BJ (cell line): ENCODE measurements at regions not wholly inside any gene's neighbourhood (a gene's known extent, or its start where the extent isn't known, plus 50 kb on each side); places are given as distances from the start of the nearest gene placed in this dataset.

Source experiments
- CTCF ChIA-PET: fragments of 350-600 bp; formaldehyde crosslinking; extraction: SDS; loops from one replicate; lab custom pipeline; 2021; ENCODE audit warnings: antibody characterized with exemption, inconsistent platforms; lab: Yijun Ruan, JAX
- POLR2A ChIA-PET: fragments of 300-600 bp; sonication (Branson Sonifier 250); formaldehyde crosslinking; extraction: SDS; loops from one replicate; lab custom pipeline; 2021; ENCODE audit warnings: antibody characterized with exemption; lab: Charles Lee
- DNase-seq: peaks from one replicate; pipeline ENCODE4 v3.0.0-alpha.2; 2011; ENCODE audit warnings: low read depth
- H3K27me3 ChIP-seq: 2 replicates; pipeline ENCODE4 v1.6.0; 2011; ENCODE audit warnings: low read length; ENCODE audit not compliant: control insufficient read depth, insufficient read depth
- H3K36me3 ChIP-seq: 2 replicates; pipeline ENCODE4 v1.5.1; 2011; ENCODE audit warnings: low read length; ENCODE audit not compliant: control insufficient read depth, insufficient read depth
- H3K4me3 ChIP-seq: 2 replicates; pipeline ENCODE4 v1.5.1; 2011; ENCODE audit warnings: low read depth, mild to moderate bottlenecking, control low read depth, low read length
- TF ChIP-seq, protein P1 (sequence below): IDR thresholded peaks from 2 replicates; pipeline ENCODE4 v1.5.1; 2011; ENCODE audit warnings: low read depth, mild to moderate bottlenecking, control low read depth, inconsistent platforms, low read length, moderate library complexity; ENCODE audit not compliant: insufficient read depth

DNA sequence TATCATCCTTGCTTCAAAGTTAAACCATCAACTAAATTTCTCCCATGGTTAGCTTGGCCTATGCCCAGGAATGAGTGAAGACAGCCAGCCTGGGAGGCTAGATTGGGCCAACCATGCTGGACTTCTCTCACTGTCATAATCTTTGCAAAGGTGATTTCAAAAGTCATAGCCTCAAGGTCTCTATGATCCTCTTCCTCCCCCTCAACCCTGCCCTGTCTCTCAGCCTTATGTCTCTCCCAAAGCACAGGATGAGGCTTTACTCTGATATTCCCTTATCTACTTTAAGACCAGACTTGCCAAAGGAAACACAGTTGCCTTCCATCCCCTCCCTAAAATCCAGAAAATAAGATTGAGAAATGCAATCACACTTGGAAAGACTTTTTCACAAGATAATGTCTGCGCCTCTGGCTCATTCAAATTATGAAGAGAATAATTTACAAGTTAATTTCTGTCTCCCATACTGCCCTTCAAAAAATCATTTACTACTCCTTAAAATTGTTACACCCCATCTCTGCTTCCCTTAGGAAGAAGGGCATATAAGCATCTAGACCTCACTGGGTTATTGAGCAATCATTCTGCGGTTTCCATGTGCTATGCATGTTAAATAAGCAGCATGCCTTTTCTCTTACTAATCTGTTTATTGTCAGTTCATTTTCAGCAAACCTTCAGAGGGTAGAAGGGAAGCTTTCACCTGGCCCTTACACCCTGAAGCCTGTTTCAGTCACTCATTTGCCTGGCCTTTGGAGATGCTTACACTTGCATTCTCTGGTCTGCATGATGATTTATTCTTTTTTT, 113.8 kb upstream of the ANKRD55 start:
- TF ChIP-seq, protein P1, sequence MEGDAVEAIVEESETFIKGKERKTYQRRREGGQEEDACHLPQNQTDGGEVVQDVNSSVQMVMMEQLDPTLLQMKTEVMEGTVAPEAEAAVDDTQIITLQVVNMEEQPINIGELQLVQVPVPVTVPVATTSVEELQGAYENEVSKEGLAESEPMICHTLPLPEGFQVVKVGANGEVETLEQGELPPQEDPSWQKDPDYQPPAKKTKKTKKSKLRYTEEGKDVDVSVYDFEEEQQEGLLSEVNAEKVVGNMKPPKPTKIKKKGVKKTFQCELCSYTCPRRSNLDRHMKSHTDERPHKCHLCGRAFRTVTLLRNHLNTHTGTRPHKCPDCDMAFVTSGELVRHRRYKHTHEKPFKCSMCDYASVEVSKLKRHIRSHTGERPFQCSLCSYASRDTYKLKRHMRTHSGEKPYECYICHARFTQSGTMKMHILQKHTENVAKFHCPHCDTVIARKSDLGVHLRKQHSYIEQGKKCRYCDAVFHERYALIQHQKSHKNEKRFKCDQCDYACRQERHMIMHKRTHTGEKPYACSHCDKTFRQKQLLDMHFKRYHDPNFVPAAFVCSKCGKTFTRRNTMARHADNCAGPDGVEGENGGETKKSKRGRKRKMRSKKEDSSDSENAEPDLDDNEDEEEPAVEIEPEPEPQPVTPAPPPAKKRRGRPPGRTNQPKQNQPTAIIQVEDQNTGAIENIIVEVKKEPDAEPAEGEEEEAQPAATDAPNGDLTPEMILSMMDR: no peak
- peak; percentile 57 for DNase-seq
- Histone ChIP-seq H3K36me3 (no peaks in the 10 kb centered on the region), H3K4me3 (no peak overlapping the region), H3K27me3 (no peaks in the 10 kb centered on the region)
- CTCF ChIA-PET: no interaction called here
- POLR2A ChIA-PET: no interaction called here

DNA sequence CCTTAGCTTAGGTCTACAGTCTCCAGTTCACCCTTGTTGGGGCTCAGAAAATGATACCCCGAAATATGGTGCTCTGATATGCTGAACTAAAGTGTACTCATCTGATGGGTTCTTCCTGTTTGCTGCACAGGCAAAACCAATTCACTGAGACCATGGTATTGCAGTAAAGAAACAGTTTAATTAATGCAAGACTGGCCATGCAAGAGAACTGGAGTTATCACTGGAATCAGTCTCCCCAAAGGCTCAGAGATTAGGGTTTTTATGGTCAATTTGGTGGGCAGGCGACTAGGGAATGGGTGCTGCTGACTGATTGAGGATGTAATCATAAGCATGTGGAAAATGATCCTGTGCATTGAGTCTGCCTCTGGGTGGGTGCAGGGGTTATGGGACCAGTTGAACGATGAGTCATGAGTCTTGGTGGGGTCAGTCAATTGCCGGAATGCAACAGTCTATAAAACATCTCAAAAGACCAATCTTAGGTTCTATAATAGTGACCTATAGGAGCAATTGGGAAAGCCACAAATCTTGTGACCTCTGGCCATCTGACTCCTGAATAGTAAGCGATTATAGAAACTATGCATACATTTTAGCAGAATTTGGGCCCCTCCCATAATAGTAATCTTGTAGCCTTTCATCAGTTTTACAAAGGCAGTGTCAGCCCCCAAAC, 113.0 kb upstream of the ANKRD55 start:
- CTCF ChIA-PET: no interaction called here
- TF ChIP-seq, protein P1: no peak
- no peaks in the 10 kb centered on the region for H3K27me3 ChIP-seq
- no peak overlapping the region for H3K4me3 ChIP-seq
- no peak for DNase-seq
- POLR2A ChIA-PET: no interaction called here
- H3K36me3 ChIP-seq: no peaks in the 10 kb centered on the region

DNA sequence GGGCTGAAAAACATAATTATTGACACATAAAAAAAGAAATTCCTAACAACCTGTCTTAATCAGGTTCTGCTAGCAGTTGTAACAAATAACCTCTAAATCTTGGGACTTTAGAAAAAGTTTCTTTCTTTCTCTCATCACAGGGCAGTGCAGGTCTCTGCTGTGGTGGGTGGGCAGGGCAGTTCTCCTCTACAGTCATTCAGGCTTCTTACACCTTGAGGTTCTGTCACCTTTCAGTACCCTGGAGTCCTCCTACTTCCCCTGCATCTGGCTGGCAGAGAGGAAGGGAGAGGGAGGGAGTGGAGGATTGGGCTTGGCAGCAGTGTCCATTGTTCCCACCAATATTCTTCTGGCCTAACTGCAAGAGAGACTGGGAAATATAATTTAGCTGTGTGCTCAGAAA, 112.2 kb upstream of the ANKRD55 start:
- no peaks in the 10 kb centered on the region for H3K27me3 ChIP-seq
- TF ChIP-seq, protein P1: no peak
- CTCF ChIA-PET: no interaction called here
- H3K36me3 ChIP-seq: no peaks in the 10 kb centered on the region
- POLR2A ChIA-PET: no interaction called here
- H3K4me3 ChIP-seq: no peak overlapping the region
- DNase-seq: no peak

DNA sequence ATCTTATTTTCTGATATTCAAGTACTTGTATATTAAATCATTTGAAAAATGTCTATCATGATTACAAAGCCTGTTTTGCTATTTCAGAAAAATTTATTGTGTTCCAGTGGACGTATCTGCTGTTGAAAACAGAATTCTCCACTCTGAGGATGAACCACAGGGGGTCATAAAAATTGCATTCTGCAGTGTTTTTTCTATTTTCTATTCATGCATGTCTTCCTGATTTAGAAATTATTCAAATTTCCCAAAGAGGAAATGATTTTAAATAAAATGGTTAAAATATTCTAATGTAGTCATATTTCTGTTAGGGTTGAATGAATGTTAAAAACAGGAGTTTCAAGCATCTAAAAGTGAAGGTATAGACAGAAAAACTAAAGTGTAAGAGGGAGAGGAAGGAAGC, 111.5 kb upstream of the ANKRD55 start:
- H3K36me3 ChIP-seq: no peaks in the 10 kb centered on the region
- H3K27me3 ChIP-seq: no peaks in the 10 kb centered on the region
- DNase-seq: no peak
- ChIA-PET CTCF (no interaction called here), POLR2A (no interaction called here)
- H3K4me3 ChIP-seq: no peak overlapping the region
- TF ChIP-seq, protein P1: no peak

DNA sequence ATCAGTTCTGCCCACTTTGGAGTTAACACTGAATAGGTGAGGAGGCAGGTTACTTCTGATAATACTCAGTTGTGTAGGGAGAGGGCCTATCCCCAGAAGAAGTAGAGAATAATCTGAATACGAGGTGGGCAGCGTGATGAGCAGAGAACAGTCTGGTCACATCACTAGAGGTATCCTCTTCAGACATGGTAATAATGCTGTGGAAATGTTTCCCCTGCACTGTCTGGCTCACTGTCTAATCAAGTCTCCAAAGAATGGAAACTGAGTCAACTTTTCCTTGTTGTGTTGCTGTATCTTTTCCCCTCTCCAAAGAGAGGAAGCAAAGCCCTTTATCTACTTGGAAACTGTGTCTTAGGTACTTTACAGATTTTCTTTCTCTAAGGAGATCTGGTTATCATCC, 110.9 kb upstream of the ANKRD55 start:
- H3K4me3 ChIP-seq: no peak overlapping the region
- TF ChIP-seq, protein P1: no peak
- CTCF ChIA-PET: no interaction called here
- POLR2A ChIA-PET: no interaction called here
- no peaks in the 10 kb centered on the region for H3K36me3 ChIP-seq
- no peaks in the 10 kb centered on the region for H3K27me3 ChIP-seq
- DNase-seq: no peak
